WTC11 (cell line): ENCODE measurements at regions not wholly inside any gene's neighbourhood (a gene's known extent, or its start where the extent isn't known, plus 50 kb on each side); places are given as distances from the start of the nearest gene placed in this dataset.

Source experiments
- ATAC-seq: fragments of 200-7000 bp; cut with Tn5 transposase; 2 replicates; pipeline ENCODE4 v1.10.0; 2021; ENCODE audit warnings: mild to moderate bottlenecking, moderate library complexity
- CTCF ChIA-PET: fragments of 300-600 bp; sonication (Branson Sonifier 250); formaldehyde crosslinking; loops from one replicate; lab custom pipeline; 2021; ENCODE audit warnings: antibody characterized with exemption; lab: Charles Lee
- POLR2A ChIA-PET: fragments of 350-600 bp; sonication (Branson Sonifier 250); formaldehyde crosslinking; loops from one replicate; lab custom pipeline; 2021; ENCODE audit warnings: antibody characterized with exemption; lab: Charles Lee
- DNase-seq: peaks from one replicate; pipeline ENCODE4 v3.0.0; 2021; ENCODE audit warnings: low spot score
- H3K27ac Mint-ChIP-seq: 2 replicates; pipeline ENCODE4 v1.8.0; 2021; ENCODE audit warnings: mixed read lengths
- H3K27me3 Mint-ChIP-seq: 2 replicates; pipeline ENCODE4 v1.8.0; 2021; ENCODE audit warnings: low read depth, mild to moderate bottlenecking, moderate library complexity, mixed read lengths
- H3K36me3 Mint-ChIP-seq: 2 replicates; pipeline ENCODE4 v1.8.0; 2021; ENCODE audit warnings: mixed read lengths
- H3K4me1 Mint-ChIP-seq: 2 replicates; pipeline ENCODE4 v1.8.0; 2022; ENCODE audit warnings: mixed read lengths
- H3K4me3 Mint-ChIP-seq: 2 replicates; pipeline ENCODE4 v1.8.0; 2021; ENCODE audit warnings: mild to moderate bottlenecking, moderate library complexity, mixed read lengths
- H3K9me3 Mint-ChIP-seq: 2 replicates; pipeline ENCODE4 v1.8.0; 2021; ENCODE audit warnings: mixed read lengths
- AFF4 ChIP-seq: sonication (generic); formaldehyde crosslinking; IDR thresholded peaks from 2 replicates; pipeline ENCODE4 v1.8.1; 2023; ENCODE audit warnings: mild to moderate bottlenecking, missing genetic modification reagents, borderline replicate concordance
- ATF3 ChIP-seq: sonication (generic); formaldehyde crosslinking; conservative IDR thresholded peaks from 2 replicates; pipeline ENCODE4 v1.8.1; 2022; ENCODE audit warnings: mild to moderate bottlenecking, missing genetic modification reagents
- CREB1 ChIP-seq: sonication (generic); formaldehyde crosslinking; IDR thresholded peaks from 2 replicates; pipeline ENCODE4 v1.8.0; 2023; ENCODE audit warnings: mild to moderate bottlenecking, missing genetic modification reagents
- CREM ChIP-seq: sonication (generic); formaldehyde crosslinking; IDR thresholded peaks from 2 replicates; pipeline ENCODE4 v1.8.1; 2022; ENCODE audit warnings: mild to moderate bottlenecking, missing genetic modification reagents, moderate library complexity
- ELF4 ChIP-seq: sonication (generic); formaldehyde crosslinking; IDR thresholded peaks from 2 replicates; pipeline ENCODE4 v1.8.1; 2022; ENCODE audit warnings: low read depth, mild to moderate bottlenecking, moderate library complexity, missing genetic modification reagents
- ESRRA ChIP-seq: sonication (generic); formaldehyde crosslinking; IDR thresholded peaks from 2 replicates; pipeline ENCODE4 v1.8.1; 2022; ENCODE audit warnings: mild to moderate bottlenecking, missing genetic modification reagents, borderline replicate concordance
- FOXK1 ChIP-seq: sonication (generic); formaldehyde crosslinking; IDR thresholded peaks from 2 replicates; pipeline ENCODE4 v1.8.0; 2022; ENCODE audit warnings: mild to moderate bottlenecking, moderate library complexity, missing genetic modification reagents
- HMGA2 ChIP-seq: fragments of 250-450 bp; sonication (Bioruptor Pico); IDR thresholded peaks from 2 replicates; pipeline ENCODE4 v1.4.0; 2021; ENCODE audit warnings: mild to moderate bottlenecking, moderate library complexity
- MLX ChIP-seq: sonication (generic); formaldehyde crosslinking; IDR thresholded peaks from 2 replicates; pipeline ENCODE4 v1.8.1; 2023; ENCODE audit warnings: mild to moderate bottlenecking, missing genetic modification reagents, moderate library complexity
- MXD4 ChIP-seq: fragments of 250-450 bp; sonication (Bioruptor Pico); IDR thresholded peaks from 2 replicates; pipeline ENCODE4 v1.8.0; 2021; ENCODE audit warnings: mild to moderate bottlenecking, moderate library complexity, borderline replicate concordance
- NFYB ChIP-seq: sonication (generic); formaldehyde crosslinking; conservative IDR thresholded peaks from 2 replicates; pipeline ENCODE4 v1.8.0; 2022; ENCODE audit warnings: low read depth, missing genetic modification reagents
- PRRX2 ChIP-seq: fragments of 250-450 bp; sonication (Bioruptor Pico); IDR thresholded peaks from 2 replicates; pipeline ENCODE4 v1.8.0; 2021; ENCODE audit warnings: mild to moderate bottlenecking
- RELA ChIP-seq: sonication (generic); formaldehyde crosslinking; IDR thresholded peaks from 2 replicates; pipeline ENCODE4 v1.8.1; 2022; ENCODE audit warnings: missing genetic modification reagents, mild to moderate bottlenecking, borderline replicate concordance
- RORB ChIP-seq: fragments of 250-450 bp; sonication (Bioruptor Pico); IDR thresholded peaks from 2 replicates; pipeline ENCODE4 v1.9.0; 2021; ENCODE audit warnings: mild to moderate bottlenecking
- TCF7 ChIP-seq: sonication (generic); formaldehyde crosslinking; IDR thresholded peaks from 2 replicates; pipeline ENCODE4 v1.8.0; 2022; ENCODE audit warnings: mild to moderate bottlenecking, low read depth, missing genetic modification reagents, moderate library complexity
- ZBTB43 ChIP-seq: sonication (generic); formaldehyde crosslinking; IDR thresholded peaks from 2 replicates; pipeline ENCODE4 v1.8.1; 2023; ENCODE audit warnings: mild to moderate bottlenecking, missing genetic modification reagents
- ZNF317 ChIP-seq: sonication (generic); formaldehyde crosslinking; IDR thresholded peaks from 2 replicates; pipeline ENCODE4 v1.8.1; 2023; ENCODE audit warnings: low read depth, mild to moderate bottlenecking, moderate library complexity, missing genetic modification reagents, borderline replicate concordance
- ZNF532 ChIP-seq: fragments of 250-450 bp; sonication (Bioruptor Pico); IDR thresholded peaks from 2 replicates; pipeline ENCODE4 v1.9.0; 2021; ENCODE audit warnings: mild to moderate bottlenecking, borderline replicate concordance

GRCh38 chr2:158914731-158915130 is 53.7 kb upstream of the TANC1 start:
- no peak for ATAC-seq
- DNase-seq, result no peak
- Mint-ChIP-seq H3K4me3 (no peak overlapping the region), H3K36me3 (no peaks in the 10 kb centered on the region), H3K27ac (no peak overlapping the region), H3K27me3 (no peaks in the 10 kb centered on the region), H3K4me1 (peaks cover 33% of the 10 kb centered on the region), H3K9me3 (0 out of 2 replicates have a peak, but pooled peaks cover 6% of the 10 kb centered on the region)
- POLR2A ChIA-PET, result no interaction called here
- CTCF ChIA-PET, result no interaction called here
- TF ChIP-seq CREM (CRISPR knock-in tag) (no peak), TCF7 (no peak), MXD4 (no peak), ELF4 (CRISPR knock-in tag) (no peak), RELA (CRISPR knock-in tag) (no peak), FOXK1 (CRISPR knock-in tag) (no peak), ESRRA (CRISPR knock-in tag) (no peak), ZBTB43 (CRISPR knock-in tag) (no peak), HMGA2 (CRISPR knock-in tag) (no peak), ATF3 (CRISPR knock-in tag) (no peak), ZNF317 (CRISPR knock-in tag) (no peak), RORB (CRISPR knock-in tag) (no peak), AFF4 (CRISPR knock-in tag) (no peak), ZNF532 (CRISPR knock-in tag) (no peak), NFYB (no peak), CREB1 (CRISPR knock-in tag) (no peak), PRRX2 (no peak), MLX (no peak)
